H9 (cell line): ENCODE measurements at regions not wholly inside any gene's neighbourhood (a gene's known extent, or its start where the extent isn't known, plus 50 kb on each side); places are given as distances from the start of the nearest gene placed in this dataset.

Source experiments
- DNase-seq: peaks from one replicate; pipeline ENCODE4 v3.0.0-alpha.2; 2017
- H2AFZ ChIP-seq: one replicate; pipeline ENCODE4 v1.6.1; 2013; ENCODE audit warnings: mild to moderate bottlenecking, low read length, control low read depth, moderate library complexity
- H2AK5ac ChIP-seq: 2 replicates; pipeline ENCODE4 v1.6.1; 2013; ENCODE audit warnings: low read length, control low read depth, mixed read lengths; ENCODE audit not compliant: insufficient read length
- H2BK120ac ChIP-seq: one replicate; pipeline ENCODE4 v1.6.1; 2013; ENCODE audit warnings: low read depth, mild to moderate bottlenecking, low read length, control low read depth, inconsistent platforms; ENCODE audit not compliant: poor library complexity, severe bottlenecking
- H2BK12ac ChIP-seq: 2 replicates; pipeline ENCODE4 v1.6.1; 2013; ENCODE audit warnings: low read length, control low read depth, mixed read lengths, low read depth; ENCODE audit not compliant: insufficient read length
- H2BK15ac ChIP-seq: 2 replicates; pipeline ENCODE4 v1.6.1; 2013; ENCODE audit warnings: low read depth, low read length, control low read depth
- H2BK20ac ChIP-seq: one replicate; pipeline ENCODE4 v1.6.1; 2013; ENCODE audit warnings: low read depth, mild to moderate bottlenecking, low read length, control low read depth, inconsistent platforms; ENCODE audit not compliant: poor library complexity, severe bottlenecking
- H2BK5ac ChIP-seq: 2 replicates; pipeline ENCODE4 v1.6.1; 2013; ENCODE audit warnings: low read length, control low read depth, mixed read lengths; ENCODE audit not compliant: insufficient read length
- H3K14ac ChIP-seq: 2 replicates; pipeline ENCODE4 v1.6.1; 2013; ENCODE audit warnings: low read length, control low read depth; ENCODE audit not compliant: insufficient read depth
- H3K18ac ChIP-seq: 2 replicates; pipeline ENCODE4 v1.6.1; 2013; ENCODE audit warnings: low read depth, mild to moderate bottlenecking, mixed read lengths, low read length, control low read depth; ENCODE audit not compliant: insufficient read length
- H3K23ac ChIP-seq: 2 replicates; pipeline ENCODE4 v1.6.1; 2013; ENCODE audit warnings: low read length, control low read depth, mixed read lengths, low read depth; ENCODE audit not compliant: insufficient read length
- H3K23me2 ChIP-seq: 2 replicates; pipeline ENCODE4 v1.6.1; 2013; ENCODE audit warnings: low read depth, mild to moderate bottlenecking, mixed read lengths, low read length, control low read depth; ENCODE audit not compliant: insufficient read length, poor library complexity, severe bottlenecking
- H3K27ac ChIP-seq: 2 replicates; pipeline ENCODE4 v1.5.1; 2013; ENCODE audit warnings: low read length, control low read depth, mixed read lengths, low read depth; ENCODE audit not compliant: insufficient read length
- H3K27me3 ChIP-seq: 2 replicates; pipeline ENCODE4 v1.6.1; 2013; ENCODE audit warnings: low read length, control low read depth, inconsistent platforms; ENCODE audit not compliant: insufficient read depth
- H3K4ac ChIP-seq: 2 replicates; pipeline ENCODE4 v1.6.1; 2013; ENCODE audit warnings: low read depth, mild to moderate bottlenecking, control low read depth, inconsistent platforms, low read length, moderate library complexity
- H3K4me1 ChIP-seq: 2 replicates; pipeline ENCODE4 v1.6.1; 2013; ENCODE audit warnings: low read length, control low read depth, inconsistent platforms; ENCODE audit not compliant: insufficient read depth
- H3K4me2 ChIP-seq: 2 replicates; pipeline ENCODE4 v1.6.1; 2013; ENCODE audit warnings: low read length, control low read depth, mixed read lengths; ENCODE audit not compliant: insufficient read length, insufficient read depth
- H3K56ac ChIP-seq: 2 replicates; pipeline ENCODE4 v1.6.1; 2013; ENCODE audit warnings: low read depth, mild to moderate bottlenecking, mixed read lengths, low read length, control low read depth; ENCODE audit not compliant: insufficient read length
- H3K79me1 ChIP-seq: 2 replicates; pipeline ENCODE4 v1.6.1; 2013; ENCODE audit warnings: low read depth, mild to moderate bottlenecking, moderate library complexity, low read length, control low read depth, inconsistent platforms; ENCODE audit not compliant: insufficient read depth, poor library complexity, severe bottlenecking
- H3K79me2 ChIP-seq: 2 replicates; pipeline ENCODE4 v1.6.1; 2013; ENCODE audit warnings: low read length, control low read depth, inconsistent platforms; ENCODE audit not compliant: insufficient read depth
- H3K9ac ChIP-seq: 2 replicates; pipeline ENCODE4 v1.6.1; 2013; ENCODE audit warnings: low read length, control low read depth, mixed read lengths; ENCODE audit not compliant: insufficient read length; ENCODE audit errors: extremely low read depth
- H3K9me3 ChIP-seq: one replicate; pipeline ENCODE4 v1.6.1; 2013; ENCODE audit warnings: low read depth, low read length, inconsistent platforms; ENCODE audit not compliant: control insufficient read depth
- H3T11ph ChIP-seq: one replicate; pipeline ENCODE4 v1.6.1; 2013; ENCODE audit warnings: mild to moderate bottlenecking, low read length, control low read depth, inconsistent platforms
- H4K20me1 ChIP-seq: one replicate; pipeline ENCODE4 v1.6.1; 2013; ENCODE audit not compliant: control insufficient read depth, insufficient read length, insufficient read depth
- H4K5ac ChIP-seq: 2 replicates; pipeline ENCODE4 v1.6.1; 2013; ENCODE audit warnings: low read depth, mild to moderate bottlenecking, mixed read lengths, low read length, control low read depth; ENCODE audit not compliant: insufficient read length
- H4K8ac ChIP-seq: replicated peaks from 2 replicates; pipeline ENCODE4 v1.6.1; 2013; ENCODE audit warnings: low read length, control low read depth, mixed read lengths, low read depth; ENCODE audit not compliant: insufficient read length
- H4K91ac ChIP-seq: 2 replicates; pipeline ENCODE4 v1.6.1; 2013; ENCODE audit warnings: low read depth, mild to moderate bottlenecking, moderate library complexity, mixed read lengths, low read length, control low read depth; ENCODE audit not compliant: insufficient read length
- H3K27ac Mint-ChIP-seq, 3 experiments: 2 replicates in 2 of 3; 3 replicates in 1 of 3; pipeline ENCODE4 v1.8.0; 2020 to 2021; ENCODE audit warnings: mixed read lengths in 3 of 3, mild to moderate bottlenecking in 1 of 3, moderate library complexity in 1 of 3
- H3K27me3 Mint-ChIP-seq: 2 replicates; pipeline ENCODE4 v1.8.0; 2021; ENCODE audit warnings: low read depth, mild to moderate bottlenecking, moderate library complexity, mixed read lengths
- H3K36me3 Mint-ChIP-seq, 3 experiments: 2 replicates in 2 of 3; 3 replicates in 1 of 3; pipeline ENCODE4 v1.8.0; 2020 to 2021; ENCODE audit warnings: low read depth in 3 of 3, mixed read lengths in 3 of 3; ENCODE audit not compliant: insufficient read depth in 1 of 3
- H3K4me1 Mint-ChIP-seq, 2 experiments: 2 replicates each; pipeline ENCODE4 v1.8.0; 2020; ENCODE audit warnings: mixed read lengths in 2 of 2
- H3K4me3 Mint-ChIP-seq, 2 experiments: 2 replicates in 1 of 2; 3 replicates in 1 of 2; pipeline ENCODE4 v1.8.0; 2020 to 2021; ENCODE audit warnings: mild to moderate bottlenecking in 2 of 2, mixed read lengths in 2 of 2, moderate library complexity in 1 of 2
- H3K9me3 Mint-ChIP-seq, 2 experiments: 2 replicates in 1 of 2; 3 replicates in 1 of 2; pipeline ENCODE4 v1.8.0; 2020; ENCODE audit warnings: mild to moderate bottlenecking in 2 of 2, mixed read lengths in 2 of 2, moderate library complexity in 1 of 2
- CTCF ChIP-seq: fragments of 200-600 bp; sonication (generic); conservative IDR thresholded peaks from 3 replicates; pipeline ENCODE4 v1.8.0; 2021; ENCODE audit warnings: antibody characterized with exemption, mild to moderate bottlenecking
- WGBS: extraction: QIAGEN DNeasy Blood & Tissue Kit; methylation state at CpG from one replicate; pipeline ENCODE4 v1.1.7; 2013; ENCODE audit warnings: missing lambda C conversion rate, low lambda C conversion rate, mixed read lengths; ENCODE audit not compliant: insufficient read length; ENCODE audit errors: extremely low coverage; 5-methylcytosine and 5-hydroxymethylcytosine counted together

- no peaks in the 10 kb centered on the region; the same call in 1 of the 2 replicates for H3K27me3 Mint-ChIP-seq
- no peaks in the 10 kb centered on the region for H3K9me3 ChIP-seq
- no peak overlapping the region for H2BK5ac ChIP-seq
- no peak overlapping the region for H4K91ac ChIP-seq
- H3K4me2 ChIP-seq = no peak overlapping the region
- H3K23ac ChIP-seq = no peak overlapping the region
- peak overlapping the region in 1 of 3 experiments; percentile 25; a peak in 2 of 7 replicates for H3K27ac Mint-ChIP-seq
- no CpG with 5 or more reads among the region's 7 CpGs for WGBS
- no peak overlapping the region for H3T11ph ChIP-seq
- TF ChIP-seq CTCF = no peak
- no peaks in the 10 kb centered on the region for H3K23me2 ChIP-seq
- no peak overlapping the region for H3K14ac ChIP-seq
- no peak overlapping the region for H4K5ac ChIP-seq
- H4K20me1 ChIP-seq = no peaks in the 10 kb centered on the region
- H3K79me1 ChIP-seq = no peaks in the 10 kb centered on the region
- H3K79me2 ChIP-seq = no peaks in the 10 kb centered on the region
- no peak overlapping the region for H2BK12ac ChIP-seq
- no peak overlapping the region for H2AK5ac ChIP-seq
- H4K8ac ChIP-seq = no peak overlapping the region
- H3K4me1 ChIP-seq = no peaks in the 10 kb centered on the region
- no peak overlapping the region for H2AFZ ChIP-seq
- H3K27ac ChIP-seq = no peak overlapping the region
- no peak overlapping the region for H3K4ac ChIP-seq
- no peak overlapping the region for H3K56ac ChIP-seq
- H2BK20ac ChIP-seq = no peak overlapping the region
- no peaks in the 10 kb centered on the region for H3K27me3 ChIP-seq
- H3K4me1 Mint-ChIP-seq = no peaks in the 10 kb centered on the region
- DNase-seq = no peak
- no peaks in the 10 kb centered on the region for H3K9me3 Mint-ChIP-seq
- no peak overlapping the region for H3K9ac ChIP-seq
- H2BK120ac ChIP-seq = no peak overlapping the region
- H3K18ac ChIP-seq = no peak overlapping the region
- H3K4me3 Mint-ChIP-seq = no peak overlapping the region
- peaks cover 0 to under 1% (median 0%) of the 10 kb centered on the region in 3 experiments; a peak in 4 of 7 replicates for H3K36me3 Mint-ChIP-seq
- H2BK15ac ChIP-seq = no peak overlapping the region
Measured at GRCh38 chr9:85302938-85303756, 438.6 kb downstream of the AGTPBP1 start.
